ENCODE measurements at regions not wholly inside any gene's neighbourhood (a gene's known extent, or its start where the extent isn't known, plus 50 kb on each side); places are given as distances from the start of the nearest gene placed in this dataset. TPM values are rescaled to one million over a fixed set of nuclear protein-coding genes. Genes with fewer than 3 reads are reported as not detected.

Small RNA genes lying in the stretch of these regions (small RNA-seq; reads per million reads assigned to genes)
- gene RNU6-639P (ENCODE audit: low replicate concordance), result not detected
